BLaER1 (cell line): ENCODE measurements at regions not wholly inside any gene's neighbourhood (a gene's known extent, or its start where the extent isn't known, plus 50 kb on each side); places are given as distances from the start of the nearest gene placed in this dataset.
"Not testable (repeated sequence)": the region's sequence is repeated elsewhere in the genome, so short reads cannot be mapped to it uniquely, and the experiment has no call there.

Experiments
- H3K27ac ChIP-seq: shearing (Covaris generic); formaldehyde crosslinking; 2 replicates; pipeline ENCODE4 v1.8.1; 2022
- H3K27me3 ChIP-seq: shearing (Covaris generic); formaldehyde crosslinking; 2 replicates; pipeline ENCODE4 v1.8.1; 2022
- H3K36me3 ChIP-seq: shearing (Covaris generic); formaldehyde crosslinking; 2 replicates; pipeline ENCODE4 v1.8.1; 2022
- H3K4me1 ChIP-seq: shearing (Covaris generic); formaldehyde crosslinking; 2 replicates; pipeline ENCODE4 v1.8.1; 2022
- H3K4me2 ChIP-seq: shearing (Covaris generic); formaldehyde crosslinking; 2 replicates; pipeline ENCODE4 v1.8.1; 2022
- H3K4me3 ChIP-seq: shearing (Covaris generic); formaldehyde crosslinking; 2 replicates; pipeline ENCODE4 v1.8.1; 2022
- H3K9ac ChIP-seq: shearing (Covaris generic); formaldehyde crosslinking; 2 replicates; pipeline ENCODE4 v1.8.1; 2022
- H3K9me3 ChIP-seq: shearing (Covaris generic); formaldehyde crosslinking; 2 replicates; pipeline ENCODE4 v1.8.1; 2022
- H4K20me1 ChIP-seq: shearing (Covaris generic); formaldehyde crosslinking; 2 replicates; pipeline ENCODE4 v1.8.1; 2022
- Cebpa-rat ChIP-seq: shearing (Covaris generic); IDR thresholded peaks from 2 replicates; pipeline ENCODE4 v1.8.1; 2022

DNA sequence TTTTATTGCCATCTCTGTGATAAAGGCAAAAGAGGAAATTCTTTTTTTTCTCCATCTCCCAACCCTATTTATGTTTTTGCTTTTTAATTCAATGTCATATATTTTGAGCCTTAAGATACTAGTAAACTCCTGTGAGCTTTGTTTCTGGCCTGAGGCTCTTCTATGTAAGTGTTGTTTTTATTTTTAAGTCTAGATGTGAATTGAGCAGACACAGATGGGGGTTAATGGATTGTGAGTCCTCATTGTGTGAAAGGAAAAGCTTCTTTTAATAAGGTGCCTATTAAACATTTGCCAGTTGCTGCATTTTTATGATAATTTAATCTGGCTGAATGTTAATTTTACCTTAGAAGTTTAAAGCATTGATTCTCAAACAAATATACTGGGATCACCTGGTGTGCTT is 2337.9 kb upstream of the RAG2 start:
- Histone ChIP-seq H3K27me3 (no peaks in the 10 kb centered on the region), H3K36me3 (no peaks in the 10 kb centered on the region), H3K9ac (no peak overlapping the region), H4K20me1 (no peaks in the 10 kb centered on the region), H3K4me3 (no peak overlapping the region), H3K27ac (no peak overlapping the region), H3K9me3 (0 out of 2 replicates have a peak, but pooled peaks cover 3% of the 10 kb centered on the region), H3K4me1 (no peaks in the 10 kb centered on the region), H3K4me2 (no peak overlapping the region)
- no peak for TF ChIP-seq Cebpa-rat

DNA sequence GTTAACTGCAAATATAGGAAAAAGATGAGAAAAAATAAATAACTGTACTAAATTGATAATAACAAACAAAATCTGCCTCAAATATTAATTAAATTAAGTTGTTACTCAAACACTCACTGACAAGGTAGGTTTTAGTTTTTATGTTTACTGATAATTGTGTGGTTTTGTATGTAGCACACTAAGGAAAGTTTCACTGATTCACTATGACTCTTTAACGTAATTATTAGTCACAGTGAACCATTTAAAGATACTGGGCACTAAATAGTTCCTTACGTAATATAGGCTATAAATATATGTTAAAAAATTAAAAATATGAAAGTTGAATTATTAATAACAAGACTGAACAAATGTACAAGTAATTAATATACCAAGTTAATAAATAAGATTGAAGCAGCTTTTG is 2330.0 kb upstream of the RAG2 start:
- no peak overlapping the region for H3K4me2 ChIP-seq
- no peaks in the 10 kb centered on the region for H3K4me1 ChIP-seq
- no peak overlapping the region for H3K4me3 ChIP-seq
- no peak overlapping the region for H3K9ac ChIP-seq
- peaks cover 8% of the 10 kb centered on the region; the same call in 1 of the 2 replicates for H3K9me3 ChIP-seq
- H3K27me3 ChIP-seq = no peaks in the 10 kb centered on the region
- H3K36me3 ChIP-seq = no peaks in the 10 kb centered on the region
- no peak overlapping the region for H3K27ac ChIP-seq
- H4K20me1 ChIP-seq = no peaks in the 10 kb centered on the region
- TF ChIP-seq Cebpa-rat = no peak

DNA sequence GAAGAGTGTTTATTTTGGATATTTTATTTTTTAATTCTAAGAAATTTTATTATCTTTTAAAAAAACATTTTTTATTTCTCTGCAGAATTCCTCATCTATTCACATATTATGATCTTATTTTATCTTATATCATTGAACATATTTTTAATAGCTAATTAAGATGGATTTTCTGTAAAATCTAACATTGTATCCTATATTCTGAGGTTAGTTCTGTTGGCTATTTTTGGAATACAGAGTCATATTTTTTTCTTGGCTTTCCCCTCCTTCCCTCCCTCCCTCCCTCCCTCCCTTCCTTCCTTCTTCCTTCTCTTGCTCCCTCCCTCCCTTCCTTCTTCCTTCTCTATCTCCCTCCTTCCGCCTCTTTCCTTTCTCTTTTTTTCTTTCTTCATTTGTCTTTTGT is 2326.6 kb upstream of the RAG2 start:
- peaks cover 5% of the 10 kb centered on the region; the same call in 1 of the 2 replicates for H3K9me3 ChIP-seq
- H3K9ac ChIP-seq = no peak overlapping the region
- H4K20me1 ChIP-seq = no peaks in the 10 kb centered on the region
- H3K36me3 ChIP-seq = no peaks in the 10 kb centered on the region
- no peak overlapping the region for H3K4me2 ChIP-seq
- H3K4me1 ChIP-seq = no peaks in the 10 kb centered on the region
- H3K27me3 ChIP-seq = no peaks in the 10 kb centered on the region
- no peak overlapping the region for H3K27ac ChIP-seq
- TF ChIP-seq Cebpa-rat = no peak
- no peak overlapping the region for H3K4me3 ChIP-seq

DNA sequence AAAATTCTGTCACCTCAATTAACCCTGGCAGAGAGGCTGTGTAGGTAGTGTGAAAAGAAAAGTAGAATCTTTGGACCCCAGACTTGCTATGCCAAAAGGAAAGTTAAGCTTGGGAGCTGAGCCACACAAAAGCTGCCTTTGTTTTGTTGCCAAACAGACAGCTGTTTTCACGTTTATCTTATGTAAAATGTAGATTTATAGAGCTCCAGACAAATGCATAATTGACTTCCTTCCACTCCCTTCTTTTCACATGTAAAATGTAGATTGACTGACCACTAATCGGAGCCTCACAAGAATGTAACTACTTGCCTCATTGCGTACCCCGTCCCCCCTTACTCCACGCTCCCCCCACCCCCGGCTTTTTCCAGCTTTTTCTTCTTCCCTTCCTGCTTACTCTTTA is 2302.2 kb upstream of the RAG2 start:
- Histone ChIP-seq H3K4me2 (no peak overlapping the region), H3K27me3 (no peaks in the 10 kb centered on the region), H3K27ac (no peak overlapping the region), H3K36me3 (no peaks in the 10 kb centered on the region), H3K9ac (no peak overlapping the region), H4K20me1 (no peaks in the 10 kb centered on the region), H3K4me3 (no peak overlapping the region), H3K4me1 (no peaks in the 10 kb centered on the region), H3K9me3 (no peaks in the 10 kb centered on the region)
- TF ChIP-seq Cebpa-rat = no peak

DNA sequence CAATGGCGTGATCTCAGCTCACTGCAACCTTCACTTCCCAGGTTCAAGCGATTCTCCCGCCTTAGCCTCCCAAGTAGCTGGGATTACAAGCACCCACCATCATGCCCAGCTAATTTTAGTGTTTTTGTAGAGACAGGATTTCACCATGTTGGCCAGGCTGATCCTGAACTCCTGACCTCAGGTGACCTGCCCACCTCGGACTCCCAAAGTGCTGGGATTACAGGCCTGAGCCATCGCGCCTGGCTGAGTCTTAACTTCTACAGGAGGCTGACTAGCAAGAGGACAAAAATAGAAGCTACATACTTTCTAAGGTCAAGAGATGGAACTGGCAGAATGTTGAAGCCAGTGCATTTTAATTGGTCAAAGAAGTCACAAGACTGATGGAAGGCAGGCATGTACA is 2296.2 kb upstream of the RAG2 start:
- not testable (repeated sequence) for H3K9ac ChIP-seq, H3K27ac ChIP-seq, H3K27me3 ChIP-seq, H3K4me1 ChIP-seq, H3K4me2 ChIP-seq, H4K20me1 ChIP-seq, H3K9me3 ChIP-seq, H3K36me3 ChIP-seq, H3K4me3 ChIP-seq

DNA sequence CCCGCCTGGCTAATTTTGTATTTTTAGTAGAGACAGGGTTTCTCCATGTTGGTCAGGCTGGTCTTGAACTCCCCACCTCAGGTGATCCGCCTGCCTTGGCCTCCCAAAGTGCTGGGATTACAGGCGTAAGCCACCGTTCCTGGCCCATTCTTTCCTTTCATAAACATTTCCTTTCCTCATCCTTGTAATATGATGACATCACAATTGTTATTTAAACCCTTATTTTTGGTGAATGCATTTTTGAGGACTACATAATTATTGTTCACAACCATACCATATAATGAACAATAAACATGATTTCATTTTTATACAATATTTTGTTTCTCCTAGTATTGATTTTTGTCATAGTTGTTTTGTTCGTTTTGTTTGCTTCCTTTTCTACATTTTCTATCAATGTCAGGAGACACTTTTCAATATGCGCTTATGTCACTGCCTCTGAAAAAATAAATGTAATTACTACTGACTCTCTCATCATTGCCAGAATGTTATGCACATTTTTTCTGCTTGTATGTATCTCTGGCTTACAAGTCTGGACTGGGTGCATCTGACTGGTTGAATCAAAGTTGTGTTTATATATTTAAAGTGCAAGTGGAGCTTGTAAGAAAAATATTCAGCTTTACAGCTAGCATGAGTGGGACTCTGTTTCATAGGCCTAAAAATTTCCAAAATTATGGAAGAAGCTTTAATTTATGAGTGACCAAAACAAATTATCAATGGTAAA is 2286.3 kb upstream of the RAG2 start:
- Histone ChIP-seq H3K27ac (no peak overlapping the region), H3K4me2 (no peak overlapping the region), H3K9me3 (no peaks in the 10 kb centered on the region), H3K9ac (no peak overlapping the region), H3K4me3 (no peak overlapping the region), H3K36me3 (no peaks in the 10 kb centered on the region), H3K4me1 (no peaks in the 10 kb centered on the region), H3K27me3 (no peaks in the 10 kb centered on the region), H4K20me1 (no peaks in the 10 kb centered on the region)
- no peak for TF ChIP-seq Cebpa-rat

DNA sequence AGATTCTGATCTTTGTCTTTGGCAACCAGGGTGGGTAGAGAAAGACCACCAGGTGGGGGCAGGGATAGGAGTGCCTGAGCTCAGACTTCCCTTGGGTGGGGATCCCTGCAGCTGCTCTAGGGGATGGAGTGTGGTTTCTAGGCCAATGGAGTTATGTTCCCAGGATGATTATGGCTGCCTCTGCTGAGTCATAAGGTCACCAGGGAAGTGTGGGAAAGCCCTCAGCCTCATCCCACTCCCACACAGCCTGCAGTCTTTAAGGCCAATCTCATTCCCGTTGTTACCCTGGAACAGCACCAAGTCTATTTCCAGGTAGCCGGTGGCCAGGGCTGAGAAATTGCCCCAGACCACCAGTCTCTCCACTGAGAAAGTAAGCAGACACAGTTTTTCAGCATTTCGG is 2269.3 kb upstream of the RAG2 start:
- H3K27ac ChIP-seq = no peak overlapping the region
- no peak overlapping the region for H3K4me3 ChIP-seq
- TF ChIP-seq Cebpa-rat = no peak
- no peaks in the 10 kb centered on the region for H3K36me3 ChIP-seq
- no peak overlapping the region for H3K9ac ChIP-seq
- no peaks in the 10 kb centered on the region for H3K4me1 ChIP-seq
- H3K4me2 ChIP-seq = no peak overlapping the region
- no peaks in the 10 kb centered on the region for H3K27me3 ChIP-seq
- no peaks in the 10 kb centered on the region for H4K20me1 ChIP-seq
- no peaks in the 10 kb centered on the region for H3K9me3 ChIP-seq

DNA sequence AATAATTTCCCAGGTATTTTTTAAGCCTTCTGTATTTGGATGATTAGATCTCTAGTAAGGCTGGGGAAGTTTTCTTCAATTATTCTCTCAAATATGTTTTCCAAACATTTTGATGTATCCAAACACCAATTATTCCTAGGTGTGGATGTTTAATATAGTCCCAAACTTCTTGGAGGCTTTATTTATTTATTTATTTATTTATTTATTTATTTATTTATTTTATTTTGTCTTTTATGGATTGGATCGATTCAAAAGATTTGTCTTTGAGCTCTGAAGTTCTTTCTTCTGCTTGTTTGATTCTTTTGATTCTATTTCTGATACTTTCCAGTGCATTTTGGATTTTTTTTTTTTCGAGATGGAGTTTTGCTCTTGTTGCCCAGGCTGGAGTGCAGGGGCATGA is 2267.9 kb upstream of the RAG2 start:
- Histone ChIP-seq H3K4me3 (no peak overlapping the region), H3K27me3 (no peaks in the 10 kb centered on the region), H3K27ac (no peak overlapping the region), H3K36me3 (no peaks in the 10 kb centered on the region), H3K9me3 (no peaks in the 10 kb centered on the region), H3K9ac (no peak overlapping the region), H3K4me2 (no peak overlapping the region), H3K4me1 (no peaks in the 10 kb centered on the region), H4K20me1 (no peaks in the 10 kb centered on the region)
- no peak for TF ChIP-seq Cebpa-rat

DNA sequence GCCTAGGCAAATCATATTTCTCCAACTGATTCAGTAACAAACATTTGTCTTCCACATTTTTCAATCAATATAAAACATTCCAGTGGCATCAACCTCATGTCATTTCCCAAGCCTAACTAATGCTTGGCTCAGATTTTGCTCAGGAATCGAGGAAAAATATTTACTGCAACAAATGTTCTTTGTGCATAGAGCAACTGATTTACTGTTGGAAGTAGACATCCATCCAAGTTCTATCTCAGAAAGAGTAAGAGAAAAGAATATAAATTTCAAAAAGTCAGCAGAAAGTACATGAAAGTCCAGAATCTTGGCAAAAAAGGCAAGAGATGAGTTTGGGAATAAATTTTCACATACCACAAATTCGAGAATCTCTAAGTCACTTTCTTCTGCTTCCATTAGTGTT is 2245.0 kb upstream of the RAG2 start:
- H3K9ac ChIP-seq = no peak overlapping the region
- TF ChIP-seq Cebpa-rat = no peak
- no peaks in the 10 kb centered on the region for H4K20me1 ChIP-seq
- H3K27ac ChIP-seq = no peak overlapping the region
- H3K4me2 ChIP-seq = no peak overlapping the region
- H3K9me3 ChIP-seq = no peaks in the 10 kb centered on the region
- H3K4me1 ChIP-seq = no peaks in the 10 kb centered on the region
- no peak overlapping the region for H3K4me3 ChIP-seq
- no peaks in the 10 kb centered on the region for H3K27me3 ChIP-seq
- H3K36me3 ChIP-seq = no peaks in the 10 kb centered on the region

DNA sequence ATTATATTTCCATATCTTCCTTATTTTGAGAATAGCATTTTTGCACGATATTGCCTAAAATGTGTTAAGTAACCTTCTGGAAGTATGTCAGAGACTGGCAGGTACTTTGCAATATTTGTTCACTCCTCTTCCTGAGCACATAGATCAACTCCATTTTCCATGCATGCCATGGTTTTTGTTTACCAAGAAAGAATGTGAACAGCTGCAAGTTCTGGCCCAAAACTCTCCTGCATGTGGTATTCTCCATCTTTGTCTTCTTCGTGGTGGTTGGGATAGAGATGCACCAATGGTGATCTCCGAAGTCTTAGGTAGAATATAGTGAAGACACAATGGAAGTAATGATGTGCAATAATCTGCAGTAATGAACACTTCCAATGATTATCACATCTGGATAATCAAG is 2241.0 kb upstream of the RAG2 start:
- TF ChIP-seq Cebpa-rat = no peak
- Histone ChIP-seq H3K9me3 (no peaks in the 10 kb centered on the region), H3K36me3 (no peaks in the 10 kb centered on the region), H3K27me3 (no peaks in the 10 kb centered on the region), H3K4me1 (no peaks in the 10 kb centered on the region), H3K4me2 (no peak overlapping the region), H4K20me1 (no peaks in the 10 kb centered on the region), H3K4me3 (no peak overlapping the region), H3K9ac (no peak overlapping the region), H3K27ac (no peak overlapping the region)

DNA sequence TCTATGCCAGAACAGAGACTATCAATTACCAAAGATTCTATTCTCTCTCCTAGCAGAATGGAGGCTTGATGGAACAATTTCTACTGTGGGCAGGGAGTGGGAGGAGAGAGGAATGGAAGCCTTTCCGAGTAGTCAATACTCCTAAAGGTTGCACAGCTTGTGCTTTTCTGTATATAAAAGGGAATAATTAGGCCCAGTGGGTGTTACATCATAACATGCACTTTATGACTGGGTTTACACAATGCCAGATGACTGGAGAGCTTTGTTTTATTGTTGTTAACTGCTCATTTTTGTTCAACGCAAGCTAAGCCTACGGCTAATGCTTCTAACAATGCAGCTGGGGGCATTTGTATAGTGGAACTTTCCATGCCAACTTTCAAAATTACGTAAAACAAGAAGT is 2237.9 kb upstream of the RAG2 start:
- no peak for TF ChIP-seq Cebpa-rat
- no peak overlapping the region for H3K4me3 ChIP-seq
- H3K9ac ChIP-seq = no peak overlapping the region
- H3K27ac ChIP-seq = no peak overlapping the region
- no peaks in the 10 kb centered on the region for H3K27me3 ChIP-seq
- no peak overlapping the region for H3K4me2 ChIP-seq
- H3K36me3 ChIP-seq = no peaks in the 10 kb centered on the region
- no peaks in the 10 kb centered on the region for H4K20me1 ChIP-seq
- no peaks in the 10 kb centered on the region for H3K9me3 ChIP-seq
- H3K4me1 ChIP-seq = no peaks in the 10 kb centered on the region
